H9 (cell line): ENCODE measurements at regions not wholly inside any gene's neighbourhood (a gene's known extent, or its start where the extent isn't known, plus 50 kb on each side); places are given as distances from the start of the nearest gene placed in this dataset.

ENCODE experiments used
- DNase-seq: peaks from one replicate; pipeline ENCODE4 v3.0.0-alpha.2; 2017
- H2AFZ ChIP-seq: one replicate; pipeline ENCODE4 v1.6.1; 2013; ENCODE audit warnings: mild to moderate bottlenecking, low read length, control low read depth, moderate library complexity
- H2AK5ac ChIP-seq: 2 replicates; pipeline ENCODE4 v1.6.1; 2013; ENCODE audit warnings: low read length, control low read depth, mixed read lengths; ENCODE audit not compliant: insufficient read length
- H2BK120ac ChIP-seq: one replicate; pipeline ENCODE4 v1.6.1; 2013; ENCODE audit warnings: low read depth, mild to moderate bottlenecking, low read length, control low read depth, inconsistent platforms; ENCODE audit not compliant: poor library complexity, severe bottlenecking
- H2BK12ac ChIP-seq: 2 replicates; pipeline ENCODE4 v1.6.1; 2013; ENCODE audit warnings: low read length, control low read depth, mixed read lengths, low read depth; ENCODE audit not compliant: insufficient read length
- H2BK15ac ChIP-seq: 2 replicates; pipeline ENCODE4 v1.6.1; 2013; ENCODE audit warnings: low read depth, low read length, control low read depth
- H2BK20ac ChIP-seq: one replicate; pipeline ENCODE4 v1.6.1; 2013; ENCODE audit warnings: low read depth, mild to moderate bottlenecking, low read length, control low read depth, inconsistent platforms; ENCODE audit not compliant: poor library complexity, severe bottlenecking
- H2BK5ac ChIP-seq: 2 replicates; pipeline ENCODE4 v1.6.1; 2013; ENCODE audit warnings: low read length, control low read depth, mixed read lengths; ENCODE audit not compliant: insufficient read length
- H3K14ac ChIP-seq: 2 replicates; pipeline ENCODE4 v1.6.1; 2013; ENCODE audit warnings: low read length, control low read depth; ENCODE audit not compliant: insufficient read depth
- H3K18ac ChIP-seq: 2 replicates; pipeline ENCODE4 v1.6.1; 2013; ENCODE audit warnings: low read depth, mild to moderate bottlenecking, mixed read lengths, low read length, control low read depth; ENCODE audit not compliant: insufficient read length
- H3K23ac ChIP-seq: 2 replicates; pipeline ENCODE4 v1.6.1; 2013; ENCODE audit warnings: low read length, control low read depth, mixed read lengths, low read depth; ENCODE audit not compliant: insufficient read length
- H3K23me2 ChIP-seq: 2 replicates; pipeline ENCODE4 v1.6.1; 2013; ENCODE audit warnings: low read depth, mild to moderate bottlenecking, mixed read lengths, low read length, control low read depth; ENCODE audit not compliant: insufficient read length, poor library complexity, severe bottlenecking
- H3K27ac ChIP-seq: 2 replicates; pipeline ENCODE4 v1.5.1; 2013; ENCODE audit warnings: low read length, control low read depth, mixed read lengths, low read depth; ENCODE audit not compliant: insufficient read length
- H3K27me3 ChIP-seq: 2 replicates; pipeline ENCODE4 v1.6.1; 2013; ENCODE audit warnings: low read length, control low read depth, inconsistent platforms; ENCODE audit not compliant: insufficient read depth
- H3K4ac ChIP-seq: 2 replicates; pipeline ENCODE4 v1.6.1; 2013; ENCODE audit warnings: low read depth, mild to moderate bottlenecking, control low read depth, inconsistent platforms, low read length, moderate library complexity
- H3K4me1 ChIP-seq: 2 replicates; pipeline ENCODE4 v1.6.1; 2013; ENCODE audit warnings: low read length, control low read depth, inconsistent platforms; ENCODE audit not compliant: insufficient read depth
- H3K4me2 ChIP-seq: 2 replicates; pipeline ENCODE4 v1.6.1; 2013; ENCODE audit warnings: low read length, control low read depth, mixed read lengths; ENCODE audit not compliant: insufficient read length, insufficient read depth
- H3K56ac ChIP-seq: 2 replicates; pipeline ENCODE4 v1.6.1; 2013; ENCODE audit warnings: low read depth, mild to moderate bottlenecking, mixed read lengths, low read length, control low read depth; ENCODE audit not compliant: insufficient read length
- H3K79me1 ChIP-seq: 2 replicates; pipeline ENCODE4 v1.6.1; 2013; ENCODE audit warnings: low read depth, mild to moderate bottlenecking, moderate library complexity, low read length, control low read depth, inconsistent platforms; ENCODE audit not compliant: insufficient read depth, poor library complexity, severe bottlenecking
- H3K79me2 ChIP-seq: 2 replicates; pipeline ENCODE4 v1.6.1; 2013; ENCODE audit warnings: low read length, control low read depth, inconsistent platforms; ENCODE audit not compliant: insufficient read depth
- H3K9ac ChIP-seq: 2 replicates; pipeline ENCODE4 v1.6.1; 2013; ENCODE audit warnings: low read length, control low read depth, mixed read lengths; ENCODE audit not compliant: insufficient read length; ENCODE audit errors: extremely low read depth
- H3K9me3 ChIP-seq: one replicate; pipeline ENCODE4 v1.6.1; 2013; ENCODE audit warnings: low read depth, low read length, inconsistent platforms; ENCODE audit not compliant: control insufficient read depth
- H3T11ph ChIP-seq: one replicate; pipeline ENCODE4 v1.6.1; 2013; ENCODE audit warnings: mild to moderate bottlenecking, low read length, control low read depth, inconsistent platforms
- H4K20me1 ChIP-seq: one replicate; pipeline ENCODE4 v1.6.1; 2013; ENCODE audit not compliant: control insufficient read depth, insufficient read length, insufficient read depth
- H4K5ac ChIP-seq: 2 replicates; pipeline ENCODE4 v1.6.1; 2013; ENCODE audit warnings: low read depth, mild to moderate bottlenecking, mixed read lengths, low read length, control low read depth; ENCODE audit not compliant: insufficient read length
- H4K8ac ChIP-seq: replicated peaks from 2 replicates; pipeline ENCODE4 v1.6.1; 2013; ENCODE audit warnings: low read length, control low read depth, mixed read lengths, low read depth; ENCODE audit not compliant: insufficient read length
- H4K91ac ChIP-seq: 2 replicates; pipeline ENCODE4 v1.6.1; 2013; ENCODE audit warnings: low read depth, mild to moderate bottlenecking, moderate library complexity, mixed read lengths, low read length, control low read depth; ENCODE audit not compliant: insufficient read length
- H3K27ac Mint-ChIP-seq, 3 experiments: 2 replicates in 2 of 3; 3 replicates in 1 of 3; pipeline ENCODE4 v1.8.0; 2020 to 2021; ENCODE audit warnings: mixed read lengths in 3 of 3, mild to moderate bottlenecking in 1 of 3, moderate library complexity in 1 of 3
- H3K27me3 Mint-ChIP-seq: 2 replicates; pipeline ENCODE4 v1.8.0; 2021; ENCODE audit warnings: low read depth, mild to moderate bottlenecking, moderate library complexity, mixed read lengths
- H3K36me3 Mint-ChIP-seq, 3 experiments: 2 replicates in 2 of 3; 3 replicates in 1 of 3; pipeline ENCODE4 v1.8.0; 2020 to 2021; ENCODE audit warnings: low read depth in 3 of 3, mixed read lengths in 3 of 3; ENCODE audit not compliant: insufficient read depth in 1 of 3
- H3K4me1 Mint-ChIP-seq, 2 experiments: 2 replicates each; pipeline ENCODE4 v1.8.0; 2020; ENCODE audit warnings: mixed read lengths in 2 of 2
- H3K4me3 Mint-ChIP-seq, 2 experiments: 2 replicates in 1 of 2; 3 replicates in 1 of 2; pipeline ENCODE4 v1.8.0; 2020 to 2021; ENCODE audit warnings: mild to moderate bottlenecking in 2 of 2, mixed read lengths in 2 of 2, moderate library complexity in 1 of 2
- H3K9me3 Mint-ChIP-seq, 2 experiments: 2 replicates in 1 of 2; 3 replicates in 1 of 2; pipeline ENCODE4 v1.8.0; 2020; ENCODE audit warnings: mild to moderate bottlenecking in 2 of 2, mixed read lengths in 2 of 2, moderate library complexity in 1 of 2
- CTCF ChIP-seq: fragments of 200-600 bp; sonication (generic); conservative IDR thresholded peaks from 3 replicates; pipeline ENCODE4 v1.8.0; 2021; ENCODE audit warnings: antibody characterized with exemption, mild to moderate bottlenecking
- WGBS: extraction: QIAGEN DNeasy Blood & Tissue Kit; methylation state at CpG from one replicate; pipeline ENCODE4 v1.1.7; 2013; ENCODE audit warnings: missing lambda C conversion rate, low lambda C conversion rate, mixed read lengths; ENCODE audit not compliant: insufficient read length; ENCODE audit errors: extremely low coverage; 5-methylcytosine and 5-hydroxymethylcytosine counted together

GRCh38 chr2:128391679-128392078, 73.0 kb upstream of the HS6ST1 start:
- no peak overlapping the region for H2AFZ ChIP-seq
- 100% methylated on average over 1 of the region's 3 CpGs for WGBS
- H3K27ac ChIP-seq = no peak overlapping the region
- H3K23me2 ChIP-seq = no peaks in the 10 kb centered on the region
- H3K14ac ChIP-seq = no peak overlapping the region
- no peak overlapping the region for H2BK20ac ChIP-seq
- no peak overlapping the region for H2BK5ac ChIP-seq
- H3K23ac ChIP-seq = no peak overlapping the region
- H2BK12ac ChIP-seq = no peak overlapping the region
- H4K5ac ChIP-seq = no peak overlapping the region
- Mint-ChIP-seq H3K27ac (no peak overlapping the region), H3K4me3 (no peak overlapping the region), H3K4me1 (peaks cover 34 to 36% of the 10 kb centered on the region in 2 experiments), H3K36me3 (no peaks in the 10 kb centered on the region), H3K9me3 (no peaks in the 10 kb centered on the region), H3K27me3 (no peaks in the 10 kb centered on the region; the same call in 1 of the 2 replicates)
- no peak overlapping the region for H4K91ac ChIP-seq
- H2AK5ac ChIP-seq = no peak overlapping the region
- H4K20me1 ChIP-seq = no peaks in the 10 kb centered on the region
- no peak for TF ChIP-seq CTCF
- H3K79me2 ChIP-seq = no peaks in the 10 kb centered on the region
- H3K4me2 ChIP-seq = no peak overlapping the region
- no peaks in the 10 kb centered on the region for H3K9me3 ChIP-seq
- no peak for DNase-seq
- no peak overlapping the region for H3T11ph ChIP-seq
- H2BK120ac ChIP-seq = no peak overlapping the region
- no peak overlapping the region for H4K8ac ChIP-seq
- H3K4me1 ChIP-seq = peaks cover 4% of the 10 kb centered on the region; the same call in 1 of the 2 replicates
- no peak overlapping the region for H3K18ac ChIP-seq
- H3K79me1 ChIP-seq = no peaks in the 10 kb centered on the region
- H3K27me3 ChIP-seq = no peaks in the 10 kb centered on the region
- H3K4ac ChIP-seq = no peak overlapping the region
- no peak overlapping the region for H3K56ac ChIP-seq
- H2BK15ac ChIP-seq = no peak overlapping the region
- no peak overlapping the region for H3K9ac ChIP-seq
